Skin of body (tissue), 1 donor: ENCODE measurements at regions not wholly inside any gene's neighbourhood (a gene's known extent, or its start where the extent isn't known, plus 50 kb on each side); places are given as distances from the start of the nearest gene placed in this dataset.
A peak's percentile ranks its signal among the peaks of the same experiment; 100 is the strongest.

ENCODE experiments used
- DNase-seq: peaks from one replicate; lab custom pipeline; 2025; lab: John Stamatoyannopoulos, UW

GRCh38 chr5:110027527-110028322, 338.0 kb downstream of the MAN2A1 start:
- peak; percentile 16 for DNase-seq

DNA sequence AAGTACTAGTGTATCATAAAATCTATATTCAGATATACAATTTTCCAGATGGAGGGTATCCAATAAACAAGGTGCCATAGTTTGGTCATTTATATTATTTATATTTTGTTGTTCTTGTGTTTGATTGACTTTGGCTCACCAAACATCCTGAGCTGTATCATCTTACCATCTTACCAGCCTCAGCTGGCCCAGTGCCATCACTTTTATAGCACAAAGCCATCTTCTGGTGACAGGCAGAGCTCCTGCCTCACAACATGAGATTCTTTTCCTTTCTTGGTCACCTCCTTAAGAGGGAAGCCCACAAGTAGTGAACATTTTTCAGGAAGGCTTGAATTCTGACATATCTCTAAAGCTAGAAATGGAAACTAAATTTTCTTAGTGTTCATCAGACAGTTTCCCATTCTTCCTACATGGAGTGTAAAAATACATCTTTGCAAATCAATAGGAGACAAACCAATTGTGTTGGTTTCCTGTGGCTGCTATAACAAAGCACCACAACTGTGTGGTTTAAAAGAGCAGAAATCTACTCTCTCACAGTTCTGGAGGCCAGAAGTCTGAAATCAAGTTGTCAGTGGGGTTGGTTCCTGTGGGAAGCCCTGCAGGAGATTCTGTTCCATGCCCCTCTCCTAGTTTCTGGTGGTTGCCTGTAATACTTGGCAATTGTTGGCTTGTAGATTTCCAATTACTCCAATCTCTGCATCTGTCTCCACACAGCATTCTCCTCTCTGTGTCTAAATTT, 341.8 kb downstream of the MAN2A1 start:
- no peak for DNase-seq

DNA sequence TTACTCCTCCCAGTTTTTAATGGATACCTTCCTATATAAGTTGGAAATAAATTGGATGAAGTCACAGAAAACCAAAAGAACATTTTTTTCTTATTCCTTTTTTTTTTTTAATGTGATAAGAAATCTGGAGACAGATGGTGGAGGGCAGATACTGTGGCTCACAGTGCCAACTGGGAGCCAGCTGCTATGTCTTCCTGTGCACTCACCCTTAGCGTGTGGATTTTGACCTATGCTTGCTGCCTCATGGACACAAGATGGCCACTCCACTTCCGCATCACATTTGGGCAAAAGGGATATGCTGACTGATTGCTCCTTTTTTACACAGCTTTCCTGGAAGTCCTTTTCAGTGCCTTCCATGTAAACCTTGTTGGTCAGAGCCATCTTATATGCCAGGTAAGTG, 342.6 kb downstream of the MAN2A1 start:
- DNase-seq = no peak

DNA sequence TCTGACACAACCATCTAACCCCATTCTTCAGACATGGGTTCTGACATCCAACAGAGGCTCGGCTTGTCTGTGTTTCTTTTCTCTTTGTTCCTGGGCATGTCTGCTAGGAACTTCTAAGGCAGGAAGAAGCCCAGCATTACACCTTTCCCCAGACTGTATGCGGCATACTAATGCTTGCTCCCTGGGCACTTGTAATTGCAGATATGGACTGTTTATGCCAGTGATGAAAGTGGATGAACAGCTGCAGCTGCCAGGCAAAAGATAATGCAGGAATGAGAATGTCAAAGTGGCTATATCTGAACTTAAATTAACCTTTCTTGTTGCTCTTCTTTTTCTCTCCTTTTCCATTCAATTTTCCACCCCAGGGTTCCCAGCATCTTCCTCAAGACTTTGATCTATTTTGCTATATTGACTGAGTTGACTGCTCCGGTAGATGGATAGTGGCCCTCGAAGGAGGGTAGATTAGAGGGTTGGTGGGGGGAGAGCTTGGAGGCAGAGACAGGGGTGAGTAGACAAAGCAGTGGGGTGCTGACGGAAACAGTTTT, 344.4 kb downstream of the MAN2A1 start:
- DNase-seq = no peak

GRCh38 chr5:110038297-110038997, 348.7 kb downstream of the MAN2A1 start:
- DNase-seq = no peak

GRCh38 chr5:110040178-110040577, 350.5 kb downstream of the MAN2A1 start:
- DNase-seq = no peak

DNA sequence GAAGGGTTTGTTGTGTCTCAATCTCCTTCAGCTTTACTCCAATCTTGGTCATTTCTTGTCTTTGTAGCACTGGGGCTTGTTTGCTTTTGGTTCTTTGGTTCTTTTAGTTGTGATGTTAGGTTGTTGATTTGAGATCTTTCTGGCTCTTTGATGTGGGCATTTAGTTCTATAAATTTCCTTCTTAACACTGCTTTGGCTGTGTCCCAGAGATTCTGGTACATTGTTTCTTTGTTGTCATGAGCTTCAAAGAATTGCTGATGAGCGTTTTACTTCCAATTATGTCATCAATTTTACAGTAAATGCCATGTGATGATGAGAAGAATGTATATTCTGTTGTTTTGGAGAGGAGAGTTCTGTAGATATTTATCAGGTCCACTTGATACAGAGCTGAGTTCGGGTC, 353.3 kb downstream of the MAN2A1 start:
- DNase-seq = no peak

- no peak for DNase-seq
Measured at GRCh38 chr5:110045158-110045557, 355.4 kb downstream of the MAN2A1 start.

GRCh38 chr5:110048491-110048890, 358.8 kb downstream of the MAN2A1 start:
- DNase-seq = no peak

- DNase-seq = no peak
Measured at GRCh38 chr5:110049816-110050215, 360.1 kb downstream of the MAN2A1 start.

- no peak for DNase-seq
Measured at GRCh38 chr5:110050640-110051345, 361.1 kb downstream of the MAN2A1 start.

DNA sequence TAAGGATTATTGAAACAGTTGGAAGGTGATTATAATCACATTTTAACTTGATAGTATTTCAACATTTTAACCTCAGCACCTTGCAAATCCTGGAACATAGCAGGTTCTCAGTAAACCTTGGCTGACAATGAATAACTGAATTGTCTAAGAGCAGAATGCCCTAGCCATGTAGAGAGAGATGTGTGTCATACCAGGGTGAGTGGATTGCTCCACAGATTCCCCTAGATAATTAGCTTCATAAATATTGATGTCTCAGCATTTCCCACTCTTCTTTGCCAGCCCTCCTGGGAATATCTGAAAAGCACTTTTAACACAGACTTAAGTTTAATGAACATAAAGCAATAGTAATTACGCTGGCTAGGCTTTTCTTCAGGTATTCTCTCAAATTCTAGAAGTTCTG, 363.5 kb downstream of the MAN2A1 start:
- no peak for DNase-seq

GRCh38 chr5:110053824-110054223, 364.1 kb downstream of the MAN2A1 start:
- no peak for DNase-seq

DNA sequence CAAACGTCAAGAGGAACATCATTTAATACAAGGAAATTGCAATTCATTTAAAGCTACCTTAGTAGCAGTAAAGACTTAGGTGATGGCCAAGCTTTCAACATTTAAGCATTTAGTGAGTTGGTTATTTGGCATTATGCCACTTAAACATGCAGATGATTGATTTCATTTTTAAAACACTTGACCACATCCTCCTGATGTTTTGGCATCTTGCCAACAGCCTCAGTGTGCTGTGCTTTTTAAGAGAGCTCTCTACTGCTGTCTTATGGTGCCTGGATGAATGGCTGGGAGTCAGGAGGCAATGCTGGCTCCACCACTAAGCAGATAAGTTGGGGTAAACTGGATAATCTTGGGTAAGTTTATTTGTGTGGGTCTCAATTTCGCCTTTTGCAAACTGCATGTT, 364.5 kb downstream of the MAN2A1 start:
- DNase-seq = peak; percentile 16

DNA sequence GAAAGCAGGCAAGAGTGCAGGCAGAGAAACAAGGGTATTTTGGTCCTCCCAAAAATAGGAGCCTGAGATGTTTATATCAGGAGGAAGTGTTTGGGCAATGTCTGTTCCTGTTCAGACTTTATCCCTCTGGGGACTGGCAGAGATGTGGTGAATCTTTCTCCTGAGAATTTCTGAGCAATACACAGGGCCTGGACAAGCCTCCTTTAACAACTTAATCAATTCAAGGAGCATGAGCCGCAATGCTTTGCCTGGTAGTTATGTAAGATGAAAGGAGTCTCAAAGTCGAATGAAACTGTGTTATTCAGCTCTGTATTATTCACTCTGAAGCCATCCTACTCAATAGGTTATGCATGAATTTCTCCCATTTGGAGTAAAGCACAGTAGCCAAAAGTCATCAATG, 365.6 kb downstream of the MAN2A1 start:
- no peak for DNase-seq

GRCh38 chr5:110056580-110057114, 366.9 kb downstream of the MAN2A1 start:
- DNase-seq = no peak

GRCh38 chr5:110058175-110058574, 368.4 kb downstream of the MAN2A1 start:
- DNase-seq = no peak

- no peak for DNase-seq
Measured at GRCh38 chr5:110062246-110062645, 372.5 kb downstream of the MAN2A1 start.

DNA sequence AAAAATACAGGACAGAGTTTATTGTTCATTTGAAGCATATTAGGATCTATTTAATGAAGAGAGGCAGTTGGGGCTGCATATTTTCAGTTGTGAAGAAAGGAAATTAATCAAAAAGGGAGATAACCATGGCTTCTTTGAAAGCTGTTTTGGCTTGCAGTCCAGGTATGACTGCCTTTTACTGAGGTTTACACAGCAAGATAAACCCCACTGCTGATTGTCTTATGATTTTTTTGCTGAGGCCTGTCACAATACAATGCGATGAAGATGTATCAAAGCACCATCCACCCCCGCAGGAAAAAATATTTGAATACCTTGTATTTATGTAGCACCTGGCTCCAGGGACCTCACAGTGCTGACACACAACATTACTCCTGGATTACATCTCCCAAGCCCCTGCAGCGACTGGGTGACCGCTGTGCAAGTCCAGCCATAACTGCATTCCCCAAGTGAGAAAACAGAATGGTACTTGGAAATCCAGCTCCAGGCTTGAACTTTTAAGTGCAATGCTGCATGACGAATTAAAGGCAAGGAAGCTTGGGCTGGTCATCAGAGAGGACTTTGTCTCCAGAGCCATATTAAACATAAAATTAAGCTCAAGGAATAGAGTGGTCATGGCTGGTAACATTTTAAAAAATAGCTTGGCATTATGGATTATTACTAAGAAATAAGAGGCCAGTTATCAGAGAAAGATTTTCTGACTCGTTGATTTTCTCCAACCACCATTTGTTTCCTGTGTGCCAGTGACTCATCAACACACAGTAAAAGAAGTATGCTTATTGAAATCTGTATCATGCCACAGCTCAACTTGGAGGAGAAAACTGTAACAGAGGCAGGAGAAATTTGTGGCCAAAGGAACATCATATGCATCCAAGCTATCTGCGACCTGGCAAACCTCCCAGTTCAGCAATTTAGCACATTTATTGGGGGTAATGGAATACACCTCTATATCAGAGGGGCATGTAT, 374.2 kb downstream of the MAN2A1 start:
- DNase-seq = no peak
